ENCODE measurements at regions not wholly inside any gene's neighbourhood (a gene's known extent, or its start where the extent isn't known, plus 50 kb on each side); places are given as distances from the start of the nearest gene placed in this dataset.

DNA sequence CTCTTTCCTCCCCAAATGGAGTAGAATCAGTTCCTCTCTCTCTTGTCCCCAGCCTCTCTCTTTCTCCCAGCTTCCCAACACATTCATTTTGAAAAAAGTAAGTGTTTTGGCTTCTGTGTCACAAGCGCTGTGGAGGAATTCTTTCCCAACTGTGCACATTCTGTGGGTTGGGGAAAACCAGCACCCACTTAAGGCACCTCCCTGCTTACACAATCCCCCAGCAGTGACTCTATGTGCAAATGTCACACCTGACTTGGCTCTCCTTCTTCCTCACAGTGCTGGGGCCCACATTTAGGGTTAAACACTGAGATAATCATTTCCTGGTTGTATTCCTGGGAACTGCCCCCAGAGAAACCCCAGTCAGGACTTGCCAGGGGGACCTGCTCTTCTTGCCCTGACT, 358.1 kb upstream of the ZNF32 start:
- Histone ChIP-seq H3K4me1 (no peaks in the 10 kb centered on the region), H3K27ac (no peak overlapping the region), H3K4me3 (no peak overlapping the region), H3K36me3 (no peaks in the 10 kb centered on the region), H3K9me3 (no peaks in the 10 kb centered on the region), H3K27me3 (no peaks in the 10 kb centered on the region)
- DNase-seq (no peak), ATAC-seq (no peak)
- TF ChIP-seq, protein P1, sequence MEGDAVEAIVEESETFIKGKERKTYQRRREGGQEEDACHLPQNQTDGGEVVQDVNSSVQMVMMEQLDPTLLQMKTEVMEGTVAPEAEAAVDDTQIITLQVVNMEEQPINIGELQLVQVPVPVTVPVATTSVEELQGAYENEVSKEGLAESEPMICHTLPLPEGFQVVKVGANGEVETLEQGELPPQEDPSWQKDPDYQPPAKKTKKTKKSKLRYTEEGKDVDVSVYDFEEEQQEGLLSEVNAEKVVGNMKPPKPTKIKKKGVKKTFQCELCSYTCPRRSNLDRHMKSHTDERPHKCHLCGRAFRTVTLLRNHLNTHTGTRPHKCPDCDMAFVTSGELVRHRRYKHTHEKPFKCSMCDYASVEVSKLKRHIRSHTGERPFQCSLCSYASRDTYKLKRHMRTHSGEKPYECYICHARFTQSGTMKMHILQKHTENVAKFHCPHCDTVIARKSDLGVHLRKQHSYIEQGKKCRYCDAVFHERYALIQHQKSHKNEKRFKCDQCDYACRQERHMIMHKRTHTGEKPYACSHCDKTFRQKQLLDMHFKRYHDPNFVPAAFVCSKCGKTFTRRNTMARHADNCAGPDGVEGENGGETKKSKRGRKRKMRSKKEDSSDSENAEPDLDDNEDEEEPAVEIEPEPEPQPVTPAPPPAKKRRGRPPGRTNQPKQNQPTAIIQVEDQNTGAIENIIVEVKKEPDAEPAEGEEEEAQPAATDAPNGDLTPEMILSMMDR (IDR thresholded peaks at IDR 0.05), result no peak
- intact Hi-C loops (cut with DNase I), result no loop called here

GRCh38 chr10:44005788-44006099, 357.1 kb upstream of the ZNF32 start:
- DNase-seq (no peak), ATAC-seq (no peak)
- H3K4me1 ChIP-seq, result no peaks in the 10 kb centered on the region
- no peaks in the 10 kb centered on the region for H3K27me3 ChIP-seq
- TF ChIP-seq, protein P1 (IDR thresholded peaks at IDR 0.05), result no peak
- no peaks in the 10 kb centered on the region for H3K9me3 ChIP-seq
- intact Hi-C loops (cut with DNase I), result no loop called here
- H3K36me3 ChIP-seq, result no peaks in the 10 kb centered on the region
- no peak overlapping the region for H3K27ac ChIP-seq
- H3K4me3 ChIP-seq, result no peak overlapping the region

GRCh38 chr10:44004913-44005787, 356.5 kb upstream of the ZNF32 start:
- intact Hi-C loops (cut with DNase I), result no loop called here

GRCh38 chr10:43998021-43998809, 349.5 kb upstream of the ZNF32 start:
- H3K36me3 ChIP-seq, result no peaks in the 10 kb centered on the region
- TF ChIP-seq, protein P1 (IDR thresholded peaks at IDR 0.05), result no peak
- H3K9me3 ChIP-seq, result peaks cover 0 to under 1% of the 10 kb centered on the region in 2 donors
- no peak overlapping the region for H3K4me3 ChIP-seq
- no peaks in the 10 kb centered on the region for H3K27me3 ChIP-seq
- H3K4me1 ChIP-seq, result no peaks in the 10 kb centered on the region
- no peak for DNase-seq
- no peak for ATAC-seq
- intact Hi-C loops (cut with DNase I), result no loop called here
- H3K27ac ChIP-seq, result no peak overlapping the region

More at GRCh38 chr10:44004913-44005787, 356.5 kb upstream of the ZNF32 start:
- H3K9me3 ChIP-seq, result no peaks in the 10 kb centered on the region
- no peaks in the 10 kb centered on the region for H3K36me3 ChIP-seq
- H3K27me3 ChIP-seq, result no peaks in the 10 kb centered on the region
- TF ChIP-seq, protein P1 (IDR thresholded peaks at IDR 0.05), result no peak
- DNase-seq, result no peak
- H3K4me3 ChIP-seq, result no peak overlapping the region
- no peaks in the 10 kb centered on the region for H3K4me1 ChIP-seq
- no peak overlapping the region for H3K27ac ChIP-seq
- no peak for ATAC-seq

DNA sequence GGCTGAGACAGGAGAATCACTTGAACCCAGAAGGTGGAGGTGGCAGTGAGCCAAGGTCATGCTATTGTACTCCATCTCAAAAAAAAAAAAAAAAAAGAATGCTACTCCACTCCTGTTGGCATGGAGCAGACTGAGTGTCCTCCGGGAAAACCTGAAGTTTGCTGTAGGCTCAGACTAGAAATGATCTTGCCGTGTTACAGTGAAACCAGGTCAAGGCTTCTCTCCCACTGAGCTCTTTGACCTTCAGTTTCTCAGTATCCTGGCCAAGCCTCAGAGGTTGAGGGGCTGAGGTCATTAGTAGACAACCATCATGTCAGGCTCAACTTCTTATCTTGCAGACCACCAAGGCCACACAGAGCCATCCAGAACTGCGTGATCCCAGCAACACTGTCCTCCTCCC, 348.6 kb upstream of the ZNF32 start:
- Histone ChIP-seq H3K36me3 (no peaks in the 10 kb centered on the region), H3K4me3 (no peak overlapping the region), H3K9me3 (peaks cover 0 to 7% of the 10 kb centered on the region in 2 donors), H3K27ac (no peak overlapping the region), H3K27me3 (no peaks in the 10 kb centered on the region), H3K4me1 (no peaks in the 10 kb centered on the region)
- DNase-seq, result no peak
- intact Hi-C loops (cut with DNase I), result no loop called here
- no peak for ATAC-seq
- TF ChIP-seq, protein P1 (IDR thresholded peaks at IDR 0.05), result no peak
